ENCODE measurements at regions not wholly inside any gene's neighbourhood (a gene's known extent, or its start where the extent isn't known, plus 50 kb on each side); places are given as distances from the start of the nearest gene placed in this dataset.

DNA sequence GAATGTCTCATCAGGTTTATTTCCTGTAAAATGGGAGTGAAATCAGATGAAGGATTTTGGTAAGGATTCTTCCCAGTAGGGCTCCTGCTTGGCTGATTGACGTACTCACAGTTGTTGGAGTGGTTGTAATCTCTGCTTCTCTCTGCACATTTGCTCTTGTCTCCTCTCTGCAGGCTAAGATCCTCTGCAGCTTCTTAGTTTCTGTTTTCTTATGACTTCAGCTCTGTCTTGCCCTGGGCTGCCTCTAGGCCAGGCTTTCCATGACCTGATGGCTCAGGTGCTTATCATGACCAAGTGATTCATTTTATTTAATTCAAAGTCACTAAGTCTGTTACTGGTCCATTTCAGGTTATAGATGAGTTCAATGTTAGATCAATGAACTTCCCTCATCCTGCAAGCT, 394.5 kb upstream of the DDHD1 start:
- CTCF ChIA-PET, result interaction anchor here (1.0 to 3.0 kb wide), 3 partner anchors 8 to 800 kb away, joined by 4 to 12 read pairs (median 4); no protein-coding TSS in a partner anchor
- POLR2A ChIA-PET, result interaction anchor here (1.0 kb wide), 1 partner anchor 104 kb away, joined by 3 read pairs; no protein-coding TSS in a partner anchor
- peaks cover 1% of the 10 kb centered on the region; the same call in 1 of the 2 replicates for H3K27me3 ChIP-seq (ENCODE audit: control insufficient read depth, insufficient read depth, low read length)
- TF ChIP-seq CTCF (IDR thresholded peaks at IDR 0.05; ENCODE audit: insufficient read depth, low read depth, low read length), result no peak
- DNase-seq (ENCODE audit: low read depth), result no peak
- H3K4me3 ChIP-seq (ENCODE audit: low read depth, low read length), result no peak overlapping the region
- H3K36me3 ChIP-seq (ENCODE audit: control insufficient read depth, insufficient read depth, low read length), result no peaks in the 10 kb centered on the region

- ChIA-PET POLR2A (interaction anchor here (0.6 kb wide), 1 partner anchor 145 kb away, joined by 4 read pairs; no protein-coding TSS in a partner anchor), CTCF (interaction anchor here (1.4 kb wide), 1 partner anchor 629 kb away, joined by 3 read pairs; no protein-coding TSS in a partner anchor)
- Histone ChIP-seq H3K4me3 (ENCODE audit: low read depth, low read length) (no peak overlapping the region), H3K27me3 (ENCODE audit: control insufficient read depth, insufficient read depth, low read length) (no peaks in the 10 kb centered on the region; the same call in 1 of the 2 replicates), H3K36me3 (ENCODE audit: control insufficient read depth, insufficient read depth, low read length) (no peaks in the 10 kb centered on the region)
- no peak for DNase-seq (ENCODE audit: low read depth)
- TF ChIP-seq CTCF (IDR thresholded peaks at IDR 0.05; ENCODE audit: insufficient read depth, low read depth, low read length), result no peak
These were observed 392.1 kb upstream of the DDHD1 start for GRCh38 chr14:53545217-53545616.

- Histone ChIP-seq H3K4me3 (ENCODE audit: low read depth, low read length) (no peak overlapping the region), H3K27me3 (ENCODE audit: control insufficient read depth, insufficient read depth, low read length) (no peaks in the 10 kb centered on the region), H3K36me3 (ENCODE audit: control insufficient read depth, insufficient read depth, low read length) (no peaks in the 10 kb centered on the region)
- DNase-seq (ENCODE audit: low read depth), result no peak
- ChIA-PET CTCF (interaction anchor here (0.7 kb wide), 1 partner anchor 640 kb away, joined by 3 read pairs; no protein-coding TSS in a partner anchor), POLR2A (no interaction called here)
- no peak for TF ChIP-seq CTCF (IDR thresholded peaks at IDR 0.05; ENCODE audit: insufficient read depth, low read depth, low read length)
These were observed 389.6 kb upstream of the DDHD1 start for GRCh38 chr14:53542732-53543131.

DNA sequence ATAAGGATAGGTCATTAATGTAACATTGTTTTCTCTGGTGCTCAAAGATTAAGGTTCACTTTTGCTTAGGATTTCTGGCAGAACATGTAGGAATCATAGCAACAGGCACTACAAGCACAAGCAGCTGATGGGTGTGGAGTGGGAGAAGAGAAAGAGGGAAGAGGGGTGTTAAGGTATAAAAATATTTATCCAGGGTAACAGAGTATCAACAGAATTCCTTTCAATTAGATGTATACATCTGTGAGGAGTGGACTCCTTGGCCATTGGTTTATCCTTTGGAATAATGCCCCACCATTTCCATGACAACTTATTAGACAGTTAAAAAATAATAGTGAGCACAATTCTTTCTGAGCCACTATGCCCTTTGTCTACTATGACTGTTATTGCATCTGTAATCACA, 388.3 kb upstream of the DDHD1 start:
- TF ChIP-seq CTCF (IDR thresholded peaks at IDR 0.05; ENCODE audit: insufficient read depth, low read depth, low read length), result no peak
- no peak for DNase-seq (ENCODE audit: low read depth)
- no peaks in the 10 kb centered on the region for H3K36me3 ChIP-seq (ENCODE audit: control insufficient read depth, insufficient read depth, low read length)
- H3K4me3 ChIP-seq (ENCODE audit: low read depth, low read length), result no peak overlapping the region
- ChIA-PET POLR2A (interaction anchor here (0.6 kb wide), 1 partner anchor 438 kb away, joined by 3 read pairs; no protein-coding TSS in a partner anchor), CTCF (interaction anchor here (4.4 to 5.3 kb wide), 3 partner anchors 635 to 807 kb away, joined by 26 to 43 read pairs (median 39); no protein-coding TSS in a partner anchor)
- no peaks in the 10 kb centered on the region for H3K27me3 ChIP-seq (ENCODE audit: control insufficient read depth, insufficient read depth, low read length)

DNA sequence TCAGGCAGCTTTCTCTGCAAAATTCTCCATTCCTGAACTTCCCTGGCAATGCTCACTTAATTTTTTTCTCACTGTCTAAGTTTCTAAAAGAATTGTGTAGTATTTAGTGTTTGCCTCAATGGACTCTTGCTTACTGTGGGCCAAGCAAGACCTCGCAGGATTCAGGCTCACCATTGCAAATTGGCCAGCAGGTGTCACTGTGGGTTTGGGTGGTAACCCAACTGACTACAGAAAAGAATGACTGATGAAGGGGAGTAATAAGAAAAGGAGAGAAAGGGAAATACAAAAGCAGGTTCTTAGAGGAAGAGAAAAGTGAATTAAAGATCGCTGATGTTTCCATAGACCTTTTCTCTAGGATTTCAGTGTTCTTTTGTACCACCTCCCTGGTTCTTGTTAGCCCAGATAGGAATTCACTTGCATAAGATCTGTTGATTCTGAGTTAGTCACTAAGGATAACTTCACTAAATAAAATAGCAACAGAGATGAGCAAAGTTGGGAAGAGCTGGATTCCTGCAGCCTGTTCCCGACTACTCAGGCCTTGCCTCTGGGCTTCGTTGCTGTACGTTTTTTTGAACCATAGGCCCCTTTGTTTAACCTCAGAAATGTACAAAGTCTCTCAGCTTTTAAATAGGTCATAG, 386.5 kb upstream of the DDHD1 start:
- peak; percentile 84 for TF ChIP-seq CTCF (IDR thresholded peaks at IDR 0.05; ENCODE audit: insufficient read depth, low read depth, low read length)
- Histone ChIP-seq H3K36me3 (ENCODE audit: control insufficient read depth, insufficient read depth, low read length) (no peaks in the 10 kb centered on the region), H3K4me3 (ENCODE audit: low read depth, low read length) (no peak overlapping the region), H3K27me3 (ENCODE audit: control insufficient read depth, insufficient read depth, low read length) (no peaks in the 10 kb centered on the region)
- POLR2A ChIA-PET, result interaction anchor here (0.6 kb wide), 1 partner anchor 595 kb away, joined by 3 read pairs; no protein-coding TSS in a partner anchor
- DNase-seq (ENCODE audit: low read depth), result peak; percentile 37
- CTCF ChIA-PET, result interaction anchor here (0.6 to 5.3 kb wide), 20 partner anchors 8 to 809 kb away, joined by 3 to 43 read pairs (median 5); no protein-coding TSS in a partner anchor

All from BJ (cell line).